ENCODE measurements at regions not wholly inside any gene's neighbourhood (a gene's known extent, or its start where the extent isn't known, plus 50 kb on each side); places are given as distances from the start of the nearest gene placed in this dataset.

DNA sequence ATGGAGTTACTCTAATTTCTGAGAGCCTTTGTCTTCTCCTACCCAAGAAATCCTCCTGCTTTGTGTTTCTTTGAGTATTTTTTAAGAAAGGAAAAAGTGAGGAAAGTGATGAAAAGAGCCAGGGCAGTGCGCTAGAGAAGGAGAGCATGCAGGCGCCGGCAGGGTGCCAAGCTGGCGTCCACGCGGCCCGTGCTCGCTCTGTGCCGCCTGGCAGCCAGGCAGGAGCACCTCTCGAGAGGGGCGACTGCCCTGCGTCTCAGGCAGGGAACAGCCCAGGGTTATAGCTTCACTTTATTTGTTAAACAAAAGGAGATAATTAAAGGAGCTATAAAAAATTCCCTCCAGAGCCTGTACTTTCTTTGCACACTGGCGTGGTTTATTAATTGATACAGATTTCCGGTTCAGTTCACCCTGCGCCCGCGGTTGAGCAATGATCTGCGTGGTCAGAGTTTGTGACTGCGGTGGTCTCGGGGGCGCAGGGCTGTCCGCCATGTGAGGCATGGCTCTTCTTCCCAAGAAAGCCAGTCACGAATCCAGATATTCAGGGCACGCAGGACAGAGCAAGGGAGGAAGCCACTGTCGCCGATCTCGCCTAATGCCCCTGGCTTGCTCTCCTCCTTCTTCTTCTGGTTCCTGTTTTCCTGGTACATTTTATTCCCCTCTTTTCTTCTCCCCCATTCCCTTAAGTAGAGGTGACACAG, 110.8 kb upstream of the PAQR3 start:
- H3K4me3 ChIP-seq, result no peak overlapping the region
- DNase-seq (ENCODE audit: low spot score in 2 of 2), result no peak
- H3K27ac ChIP-seq, result no peak overlapping the region
- TF ChIP-seq, protein P1, sequence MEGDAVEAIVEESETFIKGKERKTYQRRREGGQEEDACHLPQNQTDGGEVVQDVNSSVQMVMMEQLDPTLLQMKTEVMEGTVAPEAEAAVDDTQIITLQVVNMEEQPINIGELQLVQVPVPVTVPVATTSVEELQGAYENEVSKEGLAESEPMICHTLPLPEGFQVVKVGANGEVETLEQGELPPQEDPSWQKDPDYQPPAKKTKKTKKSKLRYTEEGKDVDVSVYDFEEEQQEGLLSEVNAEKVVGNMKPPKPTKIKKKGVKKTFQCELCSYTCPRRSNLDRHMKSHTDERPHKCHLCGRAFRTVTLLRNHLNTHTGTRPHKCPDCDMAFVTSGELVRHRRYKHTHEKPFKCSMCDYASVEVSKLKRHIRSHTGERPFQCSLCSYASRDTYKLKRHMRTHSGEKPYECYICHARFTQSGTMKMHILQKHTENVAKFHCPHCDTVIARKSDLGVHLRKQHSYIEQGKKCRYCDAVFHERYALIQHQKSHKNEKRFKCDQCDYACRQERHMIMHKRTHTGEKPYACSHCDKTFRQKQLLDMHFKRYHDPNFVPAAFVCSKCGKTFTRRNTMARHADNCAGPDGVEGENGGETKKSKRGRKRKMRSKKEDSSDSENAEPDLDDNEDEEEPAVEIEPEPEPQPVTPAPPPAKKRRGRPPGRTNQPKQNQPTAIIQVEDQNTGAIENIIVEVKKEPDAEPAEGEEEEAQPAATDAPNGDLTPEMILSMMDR (IDR thresholded peaks at IDR 0.05), result no peak
- TF ChIP-seq POLR2A (IDR thresholded peaks at IDR 0.05) (no peak), POLR2AphosphoS5 (IDR thresholded peaks at IDR 0.05) (no peak), EP300 (IDR thresholded peaks at IDR 0.05) (no peak)
- no peaks in the 10 kb centered on the region for H3K4me1 ChIP-seq
- no peaks in the 10 kb centered on the region for H3K36me3 ChIP-seq
- no peaks in the 10 kb centered on the region for H3K9me3 ChIP-seq
- H3K27me3 ChIP-seq, result no peaks in the 10 kb centered on the region
- WGBS, result 83% methylated on average over 27 of the region's 27 CpGs

DNA sequence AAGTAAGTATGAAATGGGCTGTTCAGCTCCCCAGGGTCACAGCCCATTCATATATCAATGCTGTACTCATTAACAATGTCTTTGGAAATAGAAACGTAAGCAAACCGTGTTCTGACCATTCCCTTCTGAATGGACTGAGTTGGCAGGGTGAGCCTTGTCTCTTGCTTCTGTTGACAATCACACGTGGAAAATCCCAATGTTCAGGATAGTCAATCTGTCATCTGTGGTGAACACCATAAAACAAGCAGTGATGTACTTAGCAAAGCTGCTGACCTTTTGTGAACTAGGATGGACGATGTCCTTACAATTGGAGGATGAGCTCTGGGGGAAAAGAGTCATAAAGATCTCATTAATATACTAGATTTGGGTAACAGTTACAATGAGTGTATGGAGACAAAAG, 109.6 kb upstream of the PAQR3 start:
- no peak overlapping the region for H3K4me3 ChIP-seq
- TF ChIP-seq POLR2AphosphoS5 (IDR thresholded peaks at IDR 0.05) (no peak), POLR2A (IDR thresholded peaks at IDR 0.05) (no peak), EP300 (IDR thresholded peaks at IDR 0.05) (no peak)
- TF ChIP-seq, protein P1 (IDR thresholded peaks at IDR 0.05), result no peak
- no peaks in the 10 kb centered on the region for H3K4me1 ChIP-seq
- no peaks in the 10 kb centered on the region for H3K9me3 ChIP-seq
- no peaks in the 10 kb centered on the region for H3K36me3 ChIP-seq
- H3K27ac ChIP-seq, result no peak overlapping the region
- DNase-seq (ENCODE audit: low spot score in 2 of 2), result no peak
- 72% methylated on average over 4 of the region's 4 CpGs for WGBS
- H3K27me3 ChIP-seq, result no peaks in the 10 kb centered on the region

GRCh38 chr4:79047316-79047715, 108.1 kb upstream of the PAQR3 start:
- H3K9me3 ChIP-seq, result no peaks in the 10 kb centered on the region
- no peak overlapping the region for H3K27ac ChIP-seq
- no peaks in the 10 kb centered on the region for H3K36me3 ChIP-seq
- no peak overlapping the region for H3K4me3 ChIP-seq
- TF ChIP-seq POLR2A (IDR thresholded peaks at IDR 0.05) (no peak), POLR2AphosphoS5 (IDR thresholded peaks at IDR 0.05) (no peak), EP300 (IDR thresholded peaks at IDR 0.05) (no peak)
- TF ChIP-seq, protein P1 (IDR thresholded peaks at IDR 0.05), result no peak
- WGBS, result 71% methylated on average over 1 of the region's 1 CpG
- no peaks in the 10 kb centered on the region for H3K4me1 ChIP-seq
- no peak for DNase-seq (ENCODE audit: low spot score in 2 of 2)
- H3K27me3 ChIP-seq, result no peaks in the 10 kb centered on the region

DNA sequence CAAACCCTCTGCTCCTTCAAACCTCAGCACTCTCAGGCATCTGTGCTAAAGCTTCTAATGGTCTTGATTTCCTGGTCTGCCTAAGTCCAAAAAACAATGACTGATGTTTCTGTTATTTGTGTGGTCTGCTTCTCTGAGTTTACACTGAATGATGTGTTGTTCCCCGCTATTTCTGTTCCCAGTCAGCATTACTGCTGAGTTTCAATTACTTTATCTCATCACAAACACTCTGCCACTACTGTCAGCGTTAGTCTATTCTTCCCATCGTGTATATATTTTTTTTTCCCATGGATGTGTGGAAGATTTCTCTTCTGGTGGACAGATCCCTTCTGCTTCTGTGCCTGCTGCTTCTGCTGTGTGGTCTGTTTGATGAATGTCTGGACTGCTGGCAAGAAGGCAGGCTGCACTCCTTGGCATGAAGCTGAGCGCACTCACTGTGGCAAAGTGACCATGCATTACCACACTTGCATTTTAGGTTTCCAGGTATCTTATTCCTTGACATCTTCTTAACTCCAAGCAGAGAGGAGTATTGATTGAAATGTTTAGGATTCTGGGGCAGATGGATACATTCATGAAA, 106.9 kb upstream of the PAQR3 start:
- H3K9me3 ChIP-seq, result no peaks in the 10 kb centered on the region
- H3K36me3 ChIP-seq, result no peaks in the 10 kb centered on the region
- no peak for TF ChIP-seq POLR2A (IDR thresholded peaks at IDR 0.05)
- no peak for TF ChIP-seq POLR2AphosphoS5 (IDR thresholded peaks at IDR 0.05)
- TF ChIP-seq, protein P1 (IDR thresholded peaks at IDR 0.05), result no peak
- TF ChIP-seq EP300 (IDR thresholded peaks at IDR 0.05), result no peak
- H3K27ac ChIP-seq, result no peak overlapping the region
- no peak overlapping the region for H3K4me3 ChIP-seq
- WGBS, result 67% methylated on average over 4 of the region's 4 CpGs
- H3K27me3 ChIP-seq, result no peaks in the 10 kb centered on the region
- no peaks in the 10 kb centered on the region for H3K4me1 ChIP-seq
- DNase-seq (ENCODE audit: low spot score in 2 of 2), result no peak

GRCh38 chr4:79044141-79044659, 105.0 kb upstream of the PAQR3 start:
- Histone ChIP-seq H3K27ac (no peak overlapping the region), H3K9me3 (no peaks in the 10 kb centered on the region), H3K27me3 (no peaks in the 10 kb centered on the region), H3K36me3 (no peaks in the 10 kb centered on the region), H3K4me3 (no peak overlapping the region), H3K4me1 (no peaks in the 10 kb centered on the region)
- TF ChIP-seq POLR2AphosphoS5 (IDR thresholded peaks at IDR 0.05) (no peak), POLR2A (IDR thresholded peaks at IDR 0.05) (no peak), EP300 (IDR thresholded peaks at IDR 0.05) (no peak)
- TF ChIP-seq, protein P1 (IDR thresholded peaks at IDR 0.05), result no peak
- 75% methylated on average over 2 of the region's 2 CpGs for WGBS
- DNase-seq (ENCODE audit: low spot score in 2 of 2), result no peak
